Brain microvascular endothelial cell (primary cell): ENCODE measurements at regions not wholly inside any gene's neighbourhood (a gene's known extent, or its start where the extent isn't known, plus 50 kb on each side); places are given as distances from the start of the nearest gene placed in this dataset.

ENCODE experiments used
- DNase-seq: peaks from one replicate; pipeline ENCODE4 v3.0.0-alpha.2; 2020
- H3K27ac ChIP-seq: fragments of 250-450 bp; sonication (Bioruptor Pico); 2 replicates; pipeline ENCODE4 v1.5.1; 2020; ENCODE audit warnings: mild to moderate bottlenecking, moderate library complexity
- H3K27me3 ChIP-seq: fragments of 250-450 bp; sonication (Bioruptor Pico); replicated peaks from 2 replicates; pipeline ENCODE4 v1.5.1; 2020; ENCODE audit warnings: mild to moderate bottlenecking
- H3K36me3 ChIP-seq: fragments of 250-450 bp; sonication (Bioruptor Pico); replicated peaks from 2 replicates; pipeline ENCODE4 v1.5.1; 2020; ENCODE audit warnings: mild to moderate bottlenecking
- H3K4me3 ChIP-seq: 2 replicates; pipeline ENCODE4 v1.5.1; 2011; ENCODE audit warnings: low read depth, mild to moderate bottlenecking, control low read depth, low read length, moderate library complexity
- in situ Hi-C: cut with HindIII; loops from 2 replicates; pipeline ENCODE4 v1.10.0; 2017; ENCODE audit warnings: low sequenced_read_pairs, low pct_ligation_motif_present
- TF ChIP-seq, protein P1 (sequence below): IDR thresholded peaks from 2 replicates; pipeline ENCODE4 v1.5.1; 2011; ENCODE audit warnings: low read depth, mild to moderate bottlenecking, moderate library complexity, low read length, control low read depth, inconsistent platforms; ENCODE audit errors: missing control alignments

DNA sequence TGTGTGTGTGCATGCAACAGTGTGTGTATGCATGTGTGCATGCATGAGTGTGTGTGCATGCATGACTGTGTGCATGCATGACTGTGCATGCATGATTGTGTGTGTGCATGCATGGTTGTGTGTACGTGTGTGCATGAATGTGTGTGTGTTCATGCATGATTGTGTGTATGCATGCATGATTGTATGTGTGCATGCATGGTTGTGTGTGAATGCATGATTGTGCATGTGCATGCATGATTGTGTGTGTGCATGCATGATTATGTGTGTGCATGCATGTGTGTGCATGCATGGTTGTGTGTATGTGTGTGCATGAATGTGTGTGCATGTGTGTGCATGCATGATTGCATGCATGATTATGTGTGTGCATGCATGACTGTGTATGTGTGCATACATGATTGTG lies 1052.0 kb downstream of the TBC1D22A start:
- in situ Hi-C loops: no loop called here
- Histone ChIP-seq H3K36me3 (no peaks in the 10 kb centered on the region), H3K4me3 (no peak overlapping the region), H3K27ac (no peak overlapping the region), H3K27me3 (no peaks in the 10 kb centered on the region)
- TF ChIP-seq, protein P1, sequence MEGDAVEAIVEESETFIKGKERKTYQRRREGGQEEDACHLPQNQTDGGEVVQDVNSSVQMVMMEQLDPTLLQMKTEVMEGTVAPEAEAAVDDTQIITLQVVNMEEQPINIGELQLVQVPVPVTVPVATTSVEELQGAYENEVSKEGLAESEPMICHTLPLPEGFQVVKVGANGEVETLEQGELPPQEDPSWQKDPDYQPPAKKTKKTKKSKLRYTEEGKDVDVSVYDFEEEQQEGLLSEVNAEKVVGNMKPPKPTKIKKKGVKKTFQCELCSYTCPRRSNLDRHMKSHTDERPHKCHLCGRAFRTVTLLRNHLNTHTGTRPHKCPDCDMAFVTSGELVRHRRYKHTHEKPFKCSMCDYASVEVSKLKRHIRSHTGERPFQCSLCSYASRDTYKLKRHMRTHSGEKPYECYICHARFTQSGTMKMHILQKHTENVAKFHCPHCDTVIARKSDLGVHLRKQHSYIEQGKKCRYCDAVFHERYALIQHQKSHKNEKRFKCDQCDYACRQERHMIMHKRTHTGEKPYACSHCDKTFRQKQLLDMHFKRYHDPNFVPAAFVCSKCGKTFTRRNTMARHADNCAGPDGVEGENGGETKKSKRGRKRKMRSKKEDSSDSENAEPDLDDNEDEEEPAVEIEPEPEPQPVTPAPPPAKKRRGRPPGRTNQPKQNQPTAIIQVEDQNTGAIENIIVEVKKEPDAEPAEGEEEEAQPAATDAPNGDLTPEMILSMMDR: no peak
- no peak for DNase-seq

DNA sequence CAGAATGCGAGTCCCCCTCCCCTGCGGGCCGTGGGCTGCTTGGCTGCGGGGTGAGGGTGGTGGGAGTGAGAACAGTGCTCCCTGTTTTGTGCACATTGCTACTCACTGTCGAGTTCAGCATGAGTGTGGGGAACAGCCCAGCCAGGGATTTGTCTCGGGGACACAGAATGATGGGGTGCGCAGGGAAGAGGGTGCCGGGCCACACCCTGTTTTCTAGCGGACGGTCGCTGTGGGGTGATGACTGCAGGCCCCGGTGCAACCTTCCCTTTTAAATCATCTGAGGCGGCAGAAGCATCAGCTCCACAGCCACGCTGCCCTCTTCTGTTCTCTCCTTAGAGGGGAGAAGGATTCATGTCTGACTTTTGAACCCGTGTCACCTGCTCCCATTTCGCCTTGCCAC lies 1051.2 kb downstream of the TBC1D22A start:
- H3K27me3 ChIP-seq: no peaks in the 10 kb centered on the region
- TF ChIP-seq, protein P1: no peak
- in situ Hi-C loops: no loop called here
- H3K4me3 ChIP-seq: no peak overlapping the region
- DNase-seq: no peak
- no peaks in the 10 kb centered on the region for H3K36me3 ChIP-seq
- no peak overlapping the region for H3K27ac ChIP-seq

DNA sequence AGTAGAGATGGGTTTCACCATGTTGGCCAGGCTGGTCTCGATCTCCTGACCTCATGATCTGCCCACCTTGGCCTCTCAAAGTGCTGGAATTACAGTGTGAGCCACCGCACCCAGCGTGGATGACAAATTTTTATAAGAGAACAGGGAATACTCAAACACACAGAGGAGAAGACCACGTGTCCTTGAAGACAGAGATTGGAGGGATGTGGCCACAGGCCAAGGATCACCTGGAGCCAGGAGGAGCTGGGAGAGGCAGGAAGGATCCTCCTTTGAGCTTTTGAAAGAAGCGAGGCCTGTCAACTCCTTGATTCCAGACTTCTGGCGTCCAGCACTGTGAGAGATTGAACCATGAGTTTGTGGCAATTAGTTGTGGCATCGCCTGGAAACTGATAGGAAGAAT lies 1049.5 kb downstream of the TBC1D22A start:
- no peak for DNase-seq
- no peak overlapping the region for H3K27ac ChIP-seq
- TF ChIP-seq, protein P1: no peak
- no peaks in the 10 kb centered on the region for H3K36me3 ChIP-seq
- H3K27me3 ChIP-seq: no peaks in the 10 kb centered on the region
- in situ Hi-C loops: no loop called here
- no peak overlapping the region for H3K4me3 ChIP-seq

DNA sequence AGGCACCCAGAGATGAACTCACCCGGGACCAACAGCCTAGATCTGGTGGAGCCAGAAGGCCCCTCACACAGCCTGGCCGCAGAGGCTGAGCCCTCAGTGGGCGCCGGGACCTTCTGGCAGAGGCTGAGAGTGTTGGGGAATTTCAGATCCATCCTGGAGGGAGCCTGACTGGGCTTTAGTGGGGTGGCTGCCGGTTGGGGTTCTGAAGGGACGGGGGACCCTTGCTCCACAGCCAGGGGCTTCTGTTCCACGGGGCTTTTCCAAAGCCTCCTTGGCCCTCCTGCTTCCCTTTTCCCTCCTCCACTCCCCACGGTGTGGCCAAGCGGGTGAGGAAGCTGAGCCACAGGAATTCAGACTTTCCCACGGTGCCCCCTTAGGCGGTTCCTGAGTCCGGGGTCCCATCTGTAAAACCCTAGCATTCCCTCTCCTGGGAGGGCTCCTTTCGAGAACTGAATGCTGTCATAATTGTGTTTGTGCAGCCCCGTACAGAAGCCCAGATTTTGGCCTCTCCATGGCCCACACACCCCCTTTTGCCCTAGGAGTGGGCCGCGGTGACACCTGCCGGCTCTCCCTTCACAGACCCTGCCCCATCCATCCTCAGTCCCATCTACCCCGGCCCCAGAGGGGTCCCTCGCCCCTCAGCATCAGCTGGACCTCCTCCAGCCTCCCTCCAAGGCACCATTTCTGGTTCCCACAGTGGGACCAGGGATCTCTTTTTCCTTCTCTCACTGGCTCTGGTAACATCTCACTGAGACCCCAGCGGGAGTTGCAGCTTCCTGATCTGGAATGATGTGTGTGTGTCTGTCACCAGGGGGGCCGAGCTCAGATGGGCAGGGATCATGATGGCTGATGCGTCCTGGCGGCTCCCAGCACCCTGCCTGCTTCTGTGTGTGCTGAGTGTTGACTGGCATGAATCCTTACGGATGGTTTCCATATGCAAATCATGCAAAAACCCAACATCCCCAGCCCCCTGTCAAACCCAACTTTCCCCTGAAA lies 1048.4 kb downstream of the TBC1D22A start:
- no peak for DNase-seq
- TF ChIP-seq, protein P1: no peak
- Histone ChIP-seq H3K36me3 (no peaks in the 10 kb centered on the region), H3K27me3 (no peaks in the 10 kb centered on the region), H3K4me3 (no peak overlapping the region), H3K27ac (no peak overlapping the region)
- in situ Hi-C loops: no loop called here

DNA sequence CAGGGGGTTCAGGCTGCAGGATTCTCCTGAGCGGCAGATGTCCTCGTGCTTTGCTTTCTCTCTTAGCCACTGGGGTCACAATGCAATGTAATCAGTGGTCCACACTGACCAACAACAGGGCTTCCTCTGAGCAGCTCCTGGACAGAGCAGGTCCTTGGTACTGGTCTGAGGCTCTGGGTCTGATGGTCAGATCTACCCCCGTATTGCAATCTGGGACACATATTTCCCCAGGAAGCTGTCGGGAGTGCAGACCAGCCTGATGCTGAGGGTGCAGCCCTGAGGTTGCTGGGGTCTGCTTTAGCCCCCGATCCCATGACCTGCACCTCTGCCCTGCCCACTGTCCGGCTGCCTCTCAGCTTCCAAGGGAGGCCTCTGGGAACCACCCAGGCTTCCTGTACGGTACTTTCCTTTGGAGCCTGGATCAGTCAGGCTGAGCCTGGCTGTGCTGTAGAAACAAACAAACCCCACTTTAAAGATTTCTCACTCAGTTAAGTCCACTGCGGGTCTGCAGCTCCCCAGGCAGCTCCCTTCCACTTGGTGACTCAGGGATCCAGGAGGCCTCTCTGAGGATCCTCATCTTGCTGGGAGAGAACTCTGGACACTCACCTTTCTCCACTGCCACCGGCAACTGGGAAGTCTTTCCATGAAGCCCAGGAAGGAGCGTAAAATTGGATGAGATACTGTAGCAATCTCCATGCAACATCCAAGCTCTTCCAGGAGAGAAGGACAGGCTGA lies 1046.6 kb downstream of the TBC1D22A start:
- Histone ChIP-seq H3K4me3 (no peak overlapping the region), H3K27ac (no peak overlapping the region), H3K27me3 (no peaks in the 10 kb centered on the region), H3K36me3 (no peaks in the 10 kb centered on the region)
- in situ Hi-C loops: no loop called here
- TF ChIP-seq, protein P1: no peak
- no peak for DNase-seq
